Mesothelial cell of epicardium (in vitro differentiated cells): ENCODE measurements at regions not wholly inside any gene's neighbourhood (a gene's known extent, or its start where the extent isn't known, plus 50 kb on each side); places are given as distances from the start of the nearest gene placed in this dataset.
A peak's percentile ranks its signal among the peaks of the same experiment; 100 is the strongest.

ENCODE experiments used
- DNase-seq, 2 experiments: peaks; one replicate each; pipeline ENCODE4 v3.0.0; 2021; ENCODE audit warnings: low spot score in 2 of 2; ENCODE audit not compliant: unreplicated experiment in 2 of 2
- H3K27ac Mint-ChIP-seq: 2 replicates; pipeline ENCODE4 v1.8.0; 2021; ENCODE audit warnings: mixed read lengths
- H3K27me3 Mint-ChIP-seq: 2 replicates; pipeline ENCODE4 v1.8.0; 2021; ENCODE audit warnings: low read depth, mixed read lengths
- H3K36me3 Mint-ChIP-seq: 2 replicates; pipeline ENCODE4 v1.8.0; 2021; ENCODE audit warnings: mixed read lengths
- H3K4me1 Mint-ChIP-seq: 2 replicates; pipeline ENCODE4 v1.8.0; 2021; ENCODE audit warnings: mixed read lengths
- H3K4me3 Mint-ChIP-seq: 2 replicates; pipeline ENCODE4 v1.8.0; 2021; ENCODE audit warnings: mild to moderate bottlenecking, moderate library complexity, mixed read lengths
- H3K9me3 Mint-ChIP-seq: 2 replicates; pipeline ENCODE4 v1.8.0; 2021; ENCODE audit warnings: mixed read lengths
- TF ChIP-seq, protein P1 (sequence below): fragments of 200-600 bp; sonication (generic); IDR thresholded peaks from one replicate; pipeline ENCODE4 v1.5.0; 2021; ENCODE audit warnings: antibody characterized with exemption; ENCODE audit not compliant: unreplicated experiment

DNA sequence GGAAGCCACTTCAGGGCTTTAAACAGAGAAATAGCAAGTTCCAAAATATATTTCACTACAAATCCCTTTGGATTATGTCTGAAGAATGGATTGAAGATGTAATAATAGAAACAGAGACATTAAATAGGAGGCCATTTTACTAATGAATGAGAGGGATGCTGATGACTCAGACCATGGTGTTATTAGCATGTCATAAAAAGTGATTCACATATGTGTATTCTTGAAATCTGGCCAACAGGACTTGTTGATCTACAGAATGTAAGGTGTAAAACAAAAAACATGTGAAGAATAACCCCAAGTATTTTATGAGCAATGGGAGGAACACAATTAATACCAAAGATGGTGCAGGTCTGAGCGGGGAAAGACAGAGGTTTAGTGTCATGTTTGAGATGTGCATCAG lies 873.7 kb downstream of the SLITRK5 start:
- TF ChIP-seq, protein P1, sequence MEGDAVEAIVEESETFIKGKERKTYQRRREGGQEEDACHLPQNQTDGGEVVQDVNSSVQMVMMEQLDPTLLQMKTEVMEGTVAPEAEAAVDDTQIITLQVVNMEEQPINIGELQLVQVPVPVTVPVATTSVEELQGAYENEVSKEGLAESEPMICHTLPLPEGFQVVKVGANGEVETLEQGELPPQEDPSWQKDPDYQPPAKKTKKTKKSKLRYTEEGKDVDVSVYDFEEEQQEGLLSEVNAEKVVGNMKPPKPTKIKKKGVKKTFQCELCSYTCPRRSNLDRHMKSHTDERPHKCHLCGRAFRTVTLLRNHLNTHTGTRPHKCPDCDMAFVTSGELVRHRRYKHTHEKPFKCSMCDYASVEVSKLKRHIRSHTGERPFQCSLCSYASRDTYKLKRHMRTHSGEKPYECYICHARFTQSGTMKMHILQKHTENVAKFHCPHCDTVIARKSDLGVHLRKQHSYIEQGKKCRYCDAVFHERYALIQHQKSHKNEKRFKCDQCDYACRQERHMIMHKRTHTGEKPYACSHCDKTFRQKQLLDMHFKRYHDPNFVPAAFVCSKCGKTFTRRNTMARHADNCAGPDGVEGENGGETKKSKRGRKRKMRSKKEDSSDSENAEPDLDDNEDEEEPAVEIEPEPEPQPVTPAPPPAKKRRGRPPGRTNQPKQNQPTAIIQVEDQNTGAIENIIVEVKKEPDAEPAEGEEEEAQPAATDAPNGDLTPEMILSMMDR = no peak
- DNase-seq = no peak
- H3K27me3 Mint-ChIP-seq = no peaks in the 10 kb centered on the region
- no peak overlapping the region for H3K27ac Mint-ChIP-seq
- no peaks in the 10 kb centered on the region for H3K36me3 Mint-ChIP-seq
- H3K9me3 Mint-ChIP-seq = peaks cover 19% of the 10 kb centered on the region
- peaks cover 11% of the 10 kb centered on the region for H3K4me1 Mint-ChIP-seq
- H3K4me3 Mint-ChIP-seq = no peak overlapping the region

DNA sequence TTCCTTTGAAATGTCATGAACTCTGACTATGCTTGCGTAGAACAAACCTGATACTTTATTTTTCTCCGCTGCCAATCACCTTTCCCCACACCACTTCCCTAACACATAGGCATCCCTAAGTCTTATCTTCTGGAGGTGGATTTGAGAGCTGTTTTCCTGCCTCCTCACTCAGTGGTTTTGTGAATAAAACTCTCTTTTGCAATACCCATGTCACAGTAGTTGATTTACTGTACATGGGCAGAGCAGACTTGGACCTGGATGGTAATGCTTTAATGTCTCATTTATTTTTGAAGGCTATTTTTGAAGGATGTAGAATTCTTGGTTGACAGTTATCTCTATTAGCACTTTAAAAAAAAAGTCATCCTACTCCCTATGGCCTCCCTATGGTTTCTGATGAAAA lies 881.8 kb downstream of the SLITRK5 start:
- Mint-ChIP-seq H3K4me1 (peaks cover 23% of the 10 kb centered on the region), H3K27me3 (no peaks in the 10 kb centered on the region), H3K9me3 (peaks cover 7% of the 10 kb centered on the region), H3K4me3 (no peak overlapping the region), H3K27ac (peak overlapping the region; percentile 77), H3K36me3 (no peaks in the 10 kb centered on the region)
- no peak for DNase-seq
- TF ChIP-seq, protein P1 = no peak

DNA sequence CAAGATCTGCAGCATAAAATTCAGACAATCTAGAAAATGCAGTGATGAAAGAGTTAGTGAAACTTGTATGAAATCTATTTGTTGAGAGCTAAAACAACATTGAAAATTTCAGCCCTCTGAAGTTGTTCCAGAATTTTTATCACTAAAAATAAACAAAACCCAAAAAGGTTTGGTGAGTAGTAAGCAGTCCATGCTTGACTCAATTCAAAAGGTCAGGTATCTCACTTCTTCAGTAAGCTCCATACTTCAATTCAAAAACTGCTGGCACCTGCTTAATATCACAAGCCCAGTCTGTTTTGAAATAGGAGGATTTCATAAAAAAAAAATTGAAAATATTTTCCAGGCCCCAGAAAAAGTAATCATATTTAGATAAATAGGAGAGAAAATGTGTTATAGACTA lies 894.4 kb downstream of the SLITRK5 start:
- Mint-ChIP-seq H3K27me3 (no peaks in the 10 kb centered on the region), H3K27ac (no peak overlapping the region), H3K36me3 (peaks cover 3% of the 10 kb centered on the region), H3K9me3 (peaks cover 7% of the 10 kb centered on the region), H3K4me1 (peaks cover 13% of the 10 kb centered on the region), H3K4me3 (no peak overlapping the region)
- no peak for DNase-seq
- TF ChIP-seq, protein P1 = no peak

DNA sequence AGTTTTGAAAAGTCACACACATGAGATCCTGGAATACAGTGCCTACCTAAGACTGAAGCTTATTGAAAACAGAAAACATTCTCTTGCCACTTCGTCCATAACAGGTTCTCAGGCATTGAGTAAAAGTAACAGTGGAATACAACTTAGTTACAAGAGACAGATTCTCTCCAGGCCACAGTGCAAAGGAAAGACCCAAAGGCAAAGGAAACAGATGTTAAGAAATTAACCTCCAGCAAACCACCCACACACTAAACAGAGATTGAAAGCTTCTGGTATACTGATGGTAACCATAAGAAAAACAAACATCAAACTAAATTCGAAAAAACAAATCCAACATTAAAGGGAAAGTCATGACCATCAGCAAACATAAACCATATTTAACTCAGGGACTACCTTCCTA lies 914.7 kb downstream of the SLITRK5 start:
- no peak for DNase-seq

DNA sequence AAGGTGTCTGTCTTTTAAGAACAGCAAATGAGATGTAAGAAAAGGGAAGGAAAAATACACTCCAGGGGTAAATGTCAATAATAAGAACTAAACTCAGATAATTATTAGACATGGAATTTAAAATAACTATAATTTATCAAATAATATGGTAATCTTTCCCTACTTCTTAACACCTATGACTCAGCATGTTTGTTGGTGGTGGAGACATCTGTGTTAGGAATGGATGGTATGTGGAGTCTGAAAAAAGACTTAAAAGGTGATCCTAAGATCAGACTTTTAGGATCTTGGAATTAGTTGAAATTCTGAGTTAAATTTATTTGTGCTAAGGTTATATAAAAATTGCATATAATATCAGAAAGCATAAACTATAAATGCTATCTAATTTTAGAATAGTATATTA lies 915.1 kb downstream of the SLITRK5 start:
- Mint-ChIP-seq H3K27me3 (no peaks in the 10 kb centered on the region), H3K9me3 (peaks cover 7% of the 10 kb centered on the region), H3K36me3 (no peaks in the 10 kb centered on the region), H3K4me1 (no peaks in the 10 kb centered on the region), H3K27ac (no peak overlapping the region), H3K4me3 (no peak overlapping the region)
- TF ChIP-seq, protein P1 = no peak
- DNase-seq = no peak

More for the DNA sequence above, 914.7 kb downstream of the SLITRK5 start:
- Mint-ChIP-seq H3K4me3 (no peak overlapping the region), H3K27ac (peak overlapping the region; percentile 1), H3K4me1 (no peaks in the 10 kb centered on the region), H3K9me3 (peaks cover 7% of the 10 kb centered on the region), H3K36me3 (no peaks in the 10 kb centered on the region), H3K27me3 (no peaks in the 10 kb centered on the region)
- TF ChIP-seq, protein P1 = no peak

DNA sequence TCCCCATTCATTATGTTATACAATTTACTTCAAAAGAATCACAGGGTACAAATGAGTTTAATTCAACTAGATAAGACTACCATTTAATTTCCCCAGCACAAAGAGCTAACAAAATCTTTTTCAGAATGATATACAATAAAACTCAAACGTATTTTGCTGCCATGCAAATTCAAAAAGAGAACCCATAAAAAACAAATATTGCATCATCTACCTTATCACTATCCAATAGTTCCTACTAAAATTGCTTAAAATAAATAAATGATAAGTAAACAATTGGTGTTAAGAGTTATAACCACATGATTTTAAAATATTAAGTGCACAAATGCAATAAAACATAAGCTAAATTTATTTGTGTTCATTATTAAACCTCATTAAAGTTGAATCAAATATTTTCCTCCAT lies 919.4 kb downstream of the SLITRK5 start:
- Mint-ChIP-seq H3K36me3 (peaks cover 3% of the 10 kb centered on the region), H3K4me1 (no peaks in the 10 kb centered on the region), H3K27me3 (no peaks in the 10 kb centered on the region), H3K27ac (no peak overlapping the region), H3K4me3 (no peak overlapping the region), H3K9me3 (peaks cover 20% of the 10 kb centered on the region)
- TF ChIP-seq, protein P1 = no peak
- DNase-seq = no peak
